H9 (cell line): ENCODE measurements at regions not wholly inside any gene's neighbourhood (a gene's known extent, or its start where the extent isn't known, plus 50 kb on each side); places are given as distances from the start of the nearest gene placed in this dataset.

Source experiments
- DNase-seq: peaks from one replicate; pipeline ENCODE4 v3.0.0-alpha.2; 2017
- H2AFZ ChIP-seq: one replicate; pipeline ENCODE4 v1.6.1; 2013; ENCODE audit warnings: mild to moderate bottlenecking, low read length, control low read depth, moderate library complexity
- H2AK5ac ChIP-seq: 2 replicates; pipeline ENCODE4 v1.6.1; 2013; ENCODE audit warnings: low read length, control low read depth, mixed read lengths; ENCODE audit not compliant: insufficient read length
- H2BK120ac ChIP-seq: one replicate; pipeline ENCODE4 v1.6.1; 2013; ENCODE audit warnings: low read depth, mild to moderate bottlenecking, low read length, control low read depth, inconsistent platforms; ENCODE audit not compliant: poor library complexity, severe bottlenecking
- H2BK12ac ChIP-seq: 2 replicates; pipeline ENCODE4 v1.6.1; 2013; ENCODE audit warnings: low read length, control low read depth, mixed read lengths, low read depth; ENCODE audit not compliant: insufficient read length
- H2BK15ac ChIP-seq: 2 replicates; pipeline ENCODE4 v1.6.1; 2013; ENCODE audit warnings: low read depth, low read length, control low read depth
- H2BK20ac ChIP-seq: one replicate; pipeline ENCODE4 v1.6.1; 2013; ENCODE audit warnings: low read depth, mild to moderate bottlenecking, low read length, control low read depth, inconsistent platforms; ENCODE audit not compliant: poor library complexity, severe bottlenecking
- H2BK5ac ChIP-seq: 2 replicates; pipeline ENCODE4 v1.6.1; 2013; ENCODE audit warnings: low read length, control low read depth, mixed read lengths; ENCODE audit not compliant: insufficient read length
- H3K14ac ChIP-seq: 2 replicates; pipeline ENCODE4 v1.6.1; 2013; ENCODE audit warnings: low read length, control low read depth; ENCODE audit not compliant: insufficient read depth
- H3K18ac ChIP-seq: 2 replicates; pipeline ENCODE4 v1.6.1; 2013; ENCODE audit warnings: low read depth, mild to moderate bottlenecking, mixed read lengths, low read length, control low read depth; ENCODE audit not compliant: insufficient read length
- H3K23ac ChIP-seq: 2 replicates; pipeline ENCODE4 v1.6.1; 2013; ENCODE audit warnings: low read length, control low read depth, mixed read lengths, low read depth; ENCODE audit not compliant: insufficient read length
- H3K23me2 ChIP-seq: 2 replicates; pipeline ENCODE4 v1.6.1; 2013; ENCODE audit warnings: low read depth, mild to moderate bottlenecking, mixed read lengths, low read length, control low read depth; ENCODE audit not compliant: insufficient read length, poor library complexity, severe bottlenecking
- H3K27ac ChIP-seq: 2 replicates; pipeline ENCODE4 v1.5.1; 2013; ENCODE audit warnings: low read length, control low read depth, mixed read lengths, low read depth; ENCODE audit not compliant: insufficient read length
- H3K27me3 ChIP-seq: 2 replicates; pipeline ENCODE4 v1.6.1; 2013; ENCODE audit warnings: low read length, control low read depth, inconsistent platforms; ENCODE audit not compliant: insufficient read depth
- H3K4ac ChIP-seq: 2 replicates; pipeline ENCODE4 v1.6.1; 2013; ENCODE audit warnings: low read depth, mild to moderate bottlenecking, control low read depth, inconsistent platforms, low read length, moderate library complexity
- H3K4me1 ChIP-seq: 2 replicates; pipeline ENCODE4 v1.6.1; 2013; ENCODE audit warnings: low read length, control low read depth, inconsistent platforms; ENCODE audit not compliant: insufficient read depth
- H3K4me2 ChIP-seq: 2 replicates; pipeline ENCODE4 v1.6.1; 2013; ENCODE audit warnings: low read length, control low read depth, mixed read lengths; ENCODE audit not compliant: insufficient read length, insufficient read depth
- H3K56ac ChIP-seq: 2 replicates; pipeline ENCODE4 v1.6.1; 2013; ENCODE audit warnings: low read depth, mild to moderate bottlenecking, mixed read lengths, low read length, control low read depth; ENCODE audit not compliant: insufficient read length
- H3K79me1 ChIP-seq: 2 replicates; pipeline ENCODE4 v1.6.1; 2013; ENCODE audit warnings: low read depth, mild to moderate bottlenecking, moderate library complexity, low read length, control low read depth, inconsistent platforms; ENCODE audit not compliant: insufficient read depth, poor library complexity, severe bottlenecking
- H3K79me2 ChIP-seq: 2 replicates; pipeline ENCODE4 v1.6.1; 2013; ENCODE audit warnings: low read length, control low read depth, inconsistent platforms; ENCODE audit not compliant: insufficient read depth
- H3K9ac ChIP-seq: 2 replicates; pipeline ENCODE4 v1.6.1; 2013; ENCODE audit warnings: low read length, control low read depth, mixed read lengths; ENCODE audit not compliant: insufficient read length; ENCODE audit errors: extremely low read depth
- H3K9me3 ChIP-seq: one replicate; pipeline ENCODE4 v1.6.1; 2013; ENCODE audit warnings: low read depth, low read length, inconsistent platforms; ENCODE audit not compliant: control insufficient read depth
- H3T11ph ChIP-seq: one replicate; pipeline ENCODE4 v1.6.1; 2013; ENCODE audit warnings: mild to moderate bottlenecking, low read length, control low read depth, inconsistent platforms
- H4K20me1 ChIP-seq: one replicate; pipeline ENCODE4 v1.6.1; 2013; ENCODE audit not compliant: control insufficient read depth, insufficient read length, insufficient read depth
- H4K5ac ChIP-seq: 2 replicates; pipeline ENCODE4 v1.6.1; 2013; ENCODE audit warnings: low read depth, mild to moderate bottlenecking, mixed read lengths, low read length, control low read depth; ENCODE audit not compliant: insufficient read length
- H4K8ac ChIP-seq: replicated peaks from 2 replicates; pipeline ENCODE4 v1.6.1; 2013; ENCODE audit warnings: low read length, control low read depth, mixed read lengths, low read depth; ENCODE audit not compliant: insufficient read length
- H4K91ac ChIP-seq: 2 replicates; pipeline ENCODE4 v1.6.1; 2013; ENCODE audit warnings: low read depth, mild to moderate bottlenecking, moderate library complexity, mixed read lengths, low read length, control low read depth; ENCODE audit not compliant: insufficient read length
- H3K27ac Mint-ChIP-seq, 3 experiments: 2 replicates in 2 of 3; 3 replicates in 1 of 3; pipeline ENCODE4 v1.8.0; 2020 to 2021; ENCODE audit warnings: mixed read lengths in 3 of 3, mild to moderate bottlenecking in 1 of 3, moderate library complexity in 1 of 3
- H3K27me3 Mint-ChIP-seq: 2 replicates; pipeline ENCODE4 v1.8.0; 2021; ENCODE audit warnings: low read depth, mild to moderate bottlenecking, moderate library complexity, mixed read lengths
- H3K36me3 Mint-ChIP-seq, 3 experiments: 2 replicates in 2 of 3; 3 replicates in 1 of 3; pipeline ENCODE4 v1.8.0; 2020 to 2021; ENCODE audit warnings: low read depth in 3 of 3, mixed read lengths in 3 of 3; ENCODE audit not compliant: insufficient read depth in 1 of 3
- H3K4me1 Mint-ChIP-seq, 2 experiments: 2 replicates each; pipeline ENCODE4 v1.8.0; 2020; ENCODE audit warnings: mixed read lengths in 2 of 2
- H3K4me3 Mint-ChIP-seq, 2 experiments: 2 replicates in 1 of 2; 3 replicates in 1 of 2; pipeline ENCODE4 v1.8.0; 2020 to 2021; ENCODE audit warnings: mild to moderate bottlenecking in 2 of 2, mixed read lengths in 2 of 2, moderate library complexity in 1 of 2
- H3K9me3 Mint-ChIP-seq, 2 experiments: 2 replicates in 1 of 2; 3 replicates in 1 of 2; pipeline ENCODE4 v1.8.0; 2020; ENCODE audit warnings: mild to moderate bottlenecking in 2 of 2, mixed read lengths in 2 of 2, moderate library complexity in 1 of 2
- CTCF ChIP-seq: fragments of 200-600 bp; sonication (generic); conservative IDR thresholded peaks from 3 replicates; pipeline ENCODE4 v1.8.0; 2021; ENCODE audit warnings: antibody characterized with exemption, mild to moderate bottlenecking
- WGBS: extraction: QIAGEN DNeasy Blood & Tissue Kit; methylation state at CpG from one replicate; pipeline ENCODE4 v1.1.7; 2013; ENCODE audit warnings: missing lambda C conversion rate, low lambda C conversion rate, mixed read lengths; ENCODE audit not compliant: insufficient read length; ENCODE audit errors: extremely low coverage; 5-methylcytosine and 5-hydroxymethylcytosine counted together

- Histone ChIP-seq H3K23me2 (no peaks in the 10 kb centered on the region), H3K18ac (no peak overlapping the region), H3K79me2 (no peaks in the 10 kb centered on the region), H4K91ac (no peak overlapping the region), H2BK15ac (no peak overlapping the region), H2BK5ac (no peak overlapping the region), H3K27ac (no peak overlapping the region), H3K9me3 (no peaks in the 10 kb centered on the region), H2AFZ (no peak overlapping the region), H3K4me1 (no peaks in the 10 kb centered on the region), H3K56ac (no peak overlapping the region), H3K4me2 (no peak overlapping the region), H3K14ac (no peak overlapping the region), H3K27me3 (no peaks in the 10 kb centered on the region), H4K5ac (no peak overlapping the region), H2BK20ac (no peak overlapping the region), H3K4ac (no peak overlapping the region), H2AK5ac (no peak overlapping the region), H2BK12ac (no peak overlapping the region), H3K79me1 (no peaks in the 10 kb centered on the region), H3K23ac (no peak overlapping the region), H4K8ac (no peak overlapping the region), H2BK120ac (no peak overlapping the region), H3T11ph (no peak overlapping the region), H3K9ac (no peak overlapping the region), H4K20me1 (no peaks in the 10 kb centered on the region)
- H3K9me3 Mint-ChIP-seq: no peaks in the 10 kb centered on the region
- DNase-seq: no peak
- no peaks in the 10 kb centered on the region for H3K27me3 Mint-ChIP-seq
- no peak overlapping the region for H3K27ac Mint-ChIP-seq
- TF ChIP-seq CTCF: no peak
- no peak overlapping the region for H3K4me3 Mint-ChIP-seq
- no CpG with 5 or more reads among the region's 3 CpGs for WGBS
- no peaks in the 10 kb centered on the region for H3K4me1 Mint-ChIP-seq
- no peaks in the 10 kb centered on the region for H3K36me3 Mint-ChIP-seq
Observed at GRCh38 chr10:58913717-58914116, 262.7 kb upstream of the PHYHIPL start.
